Endothelial cell (in vitro differentiated cells): ENCODE measurements at regions not wholly inside any gene's neighbourhood (a gene's known extent, or its start where the extent isn't known, plus 50 kb on each side); places are given as distances from the start of the nearest gene placed in this dataset.

ENCODE experiments used
- DNase-seq: peaks from one replicate; pipeline ENCODE4 v3.0.0; 2021; ENCODE audit warnings: low spot score
- H3K27ac Mint-ChIP-seq: one replicate; pipeline ENCODE4 v1.8.0; 2021; ENCODE audit warnings: mixed read lengths, inconsistent platforms; ENCODE audit not compliant: unreplicated experiment
- H3K27me3 Mint-ChIP-seq: one replicate; pipeline ENCODE4 v1.8.0; 2021; ENCODE audit warnings: mild to moderate bottlenecking, moderate library complexity, mixed read lengths, inconsistent platforms; ENCODE audit not compliant: unreplicated experiment
- H3K36me3 Mint-ChIP-seq: one replicate; pipeline ENCODE4 v1.8.0; 2021; ENCODE audit warnings: mild to moderate bottlenecking, low read depth, mixed read lengths, inconsistent platforms; ENCODE audit not compliant: unreplicated experiment
- H3K4me1 Mint-ChIP-seq: one replicate; pipeline ENCODE4 v1.8.0; 2021; ENCODE audit warnings: mild to moderate bottlenecking, mixed read lengths, inconsistent platforms; ENCODE audit not compliant: unreplicated experiment
- H3K4me3 Mint-ChIP-seq: one replicate; pipeline ENCODE4 v1.8.0; 2021; ENCODE audit warnings: mild to moderate bottlenecking, mixed read lengths, inconsistent platforms; ENCODE audit not compliant: unreplicated experiment
- H3K9me3 Mint-ChIP-seq: one replicate; pipeline ENCODE4 v1.8.0; 2021; ENCODE audit warnings: mixed read lengths, inconsistent platforms; ENCODE audit not compliant: unreplicated experiment
- TF ChIP-seq, protein P1 (sequence below): fragments of 200-600 bp; sonication (generic); IDR thresholded peaks from one replicate; pipeline ENCODE4 v1.5.0; 2021; ENCODE audit warnings: antibody characterized with exemption; ENCODE audit not compliant: unreplicated experiment

DNA sequence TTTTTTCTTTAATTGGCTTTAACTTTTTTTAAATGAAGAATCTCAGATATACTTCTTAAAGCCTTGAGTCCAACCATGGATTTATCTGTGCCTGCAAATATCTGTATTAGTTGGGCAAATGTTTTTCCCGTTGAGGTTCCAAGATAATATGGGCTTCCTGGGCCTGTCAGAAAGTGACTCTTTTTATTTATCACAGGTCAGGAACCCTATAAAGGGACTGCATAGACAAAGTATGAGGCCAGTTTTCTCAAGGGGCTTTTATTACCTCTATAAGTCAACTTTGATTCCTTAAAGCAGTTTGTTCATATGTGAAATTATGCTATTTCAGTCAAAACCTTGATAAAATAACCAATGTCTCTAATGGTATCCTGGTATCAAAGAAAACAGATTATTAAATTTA lies 80.2 kb upstream of the BMP2K start:
- Mint-ChIP-seq H3K9me3 (no peaks in the 10 kb centered on the region), H3K4me3 (no peak overlapping the region), H3K27me3 (no peaks in the 10 kb centered on the region), H3K4me1 (peaks cover 15% of the 10 kb centered on the region), H3K36me3 (no peaks in the 10 kb centered on the region), H3K27ac (no peak overlapping the region)
- no peak for DNase-seq
- TF ChIP-seq, protein P1, sequence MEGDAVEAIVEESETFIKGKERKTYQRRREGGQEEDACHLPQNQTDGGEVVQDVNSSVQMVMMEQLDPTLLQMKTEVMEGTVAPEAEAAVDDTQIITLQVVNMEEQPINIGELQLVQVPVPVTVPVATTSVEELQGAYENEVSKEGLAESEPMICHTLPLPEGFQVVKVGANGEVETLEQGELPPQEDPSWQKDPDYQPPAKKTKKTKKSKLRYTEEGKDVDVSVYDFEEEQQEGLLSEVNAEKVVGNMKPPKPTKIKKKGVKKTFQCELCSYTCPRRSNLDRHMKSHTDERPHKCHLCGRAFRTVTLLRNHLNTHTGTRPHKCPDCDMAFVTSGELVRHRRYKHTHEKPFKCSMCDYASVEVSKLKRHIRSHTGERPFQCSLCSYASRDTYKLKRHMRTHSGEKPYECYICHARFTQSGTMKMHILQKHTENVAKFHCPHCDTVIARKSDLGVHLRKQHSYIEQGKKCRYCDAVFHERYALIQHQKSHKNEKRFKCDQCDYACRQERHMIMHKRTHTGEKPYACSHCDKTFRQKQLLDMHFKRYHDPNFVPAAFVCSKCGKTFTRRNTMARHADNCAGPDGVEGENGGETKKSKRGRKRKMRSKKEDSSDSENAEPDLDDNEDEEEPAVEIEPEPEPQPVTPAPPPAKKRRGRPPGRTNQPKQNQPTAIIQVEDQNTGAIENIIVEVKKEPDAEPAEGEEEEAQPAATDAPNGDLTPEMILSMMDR, result no peak

DNA sequence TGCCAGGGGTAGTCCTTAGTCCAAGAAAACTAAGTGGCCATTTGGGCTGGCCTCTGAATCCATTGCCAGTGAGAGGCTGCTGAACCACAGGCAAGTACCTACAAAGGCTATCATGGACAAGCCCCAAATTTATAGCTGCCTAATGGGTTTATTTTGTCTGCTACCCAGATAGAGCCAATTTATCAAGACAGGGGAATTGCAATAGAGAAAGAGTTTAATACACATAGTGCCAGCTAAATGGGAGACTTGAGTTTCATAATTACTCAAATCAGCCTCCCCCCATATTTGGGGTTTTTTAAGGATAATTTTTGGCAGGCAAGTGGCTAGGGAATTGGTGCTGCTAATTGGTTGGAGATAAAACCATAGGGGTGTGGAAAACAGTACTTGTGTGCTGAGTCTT lies 73.1 kb upstream of the BMP2K start:
- Mint-ChIP-seq H3K9me3 (peaks cover 7% of the 10 kb centered on the region), H3K4me1 (peaks cover 7% of the 10 kb centered on the region), H3K36me3 (peaks cover 7% of the 10 kb centered on the region), H3K4me3 (no peak overlapping the region), H3K27me3 (no peaks in the 10 kb centered on the region), H3K27ac (no peak overlapping the region)
- no peak for DNase-seq
- TF ChIP-seq, protein P1, result no peak

GRCh38 chr4:78704317-78704716 lies 71.8 kb upstream of the BMP2K start:
- Mint-ChIP-seq H3K27ac (no peak overlapping the region), H3K36me3 (peaks cover 7% of the 10 kb centered on the region), H3K4me3 (no peak overlapping the region), H3K4me1 (peaks cover 7% of the 10 kb centered on the region), H3K27me3 (no peaks in the 10 kb centered on the region), H3K9me3 (peaks cover 7% of the 10 kb centered on the region)
- TF ChIP-seq, protein P1, result no peak
- no peak for DNase-seq

- Mint-ChIP-seq H3K4me3 (no peak overlapping the region), H3K9me3 (peaks cover 7% of the 10 kb centered on the region), H3K27me3 (no peaks in the 10 kb centered on the region), H3K27ac (no peak overlapping the region), H3K4me1 (peaks cover 7% of the 10 kb centered on the region), H3K36me3 (peaks cover 7% of the 10 kb centered on the region)
- no peak for DNase-seq
- TF ChIP-seq, protein P1, result no peak
Observed at GRCh38 chr4:78704981-78705683, 71.0 kb upstream of the BMP2K start.

DNA sequence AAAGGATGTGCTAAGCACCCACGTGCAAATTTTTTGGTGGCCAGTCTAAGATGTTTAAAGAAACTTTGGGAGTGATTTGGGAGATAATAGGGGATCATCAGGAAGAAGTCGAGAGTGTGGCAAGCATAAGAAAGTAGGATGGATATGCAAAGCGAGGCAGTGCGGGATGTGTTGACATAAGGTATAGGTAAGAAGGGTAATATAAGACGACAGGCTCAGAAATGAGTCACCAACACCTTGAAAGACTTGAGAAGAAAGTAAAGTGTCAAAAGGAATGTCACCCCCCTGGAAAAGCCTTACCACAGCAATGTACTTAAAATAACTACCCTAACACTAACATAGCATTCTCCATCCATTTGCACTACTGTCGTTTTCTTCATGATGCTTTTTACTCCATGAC lies 69.8 kb upstream of the BMP2K start:
- TF ChIP-seq, protein P1, result no peak
- H3K4me1 Mint-ChIP-seq, result peaks cover 7% of the 10 kb centered on the region
- no peak overlapping the region for H3K27ac Mint-ChIP-seq
- no peak for DNase-seq
- H3K9me3 Mint-ChIP-seq, result peaks cover 7% of the 10 kb centered on the region
- peaks cover 7% of the 10 kb centered on the region for H3K36me3 Mint-ChIP-seq
- no peaks in the 10 kb centered on the region for H3K27me3 Mint-ChIP-seq
- no peak overlapping the region for H3K4me3 Mint-ChIP-seq
